Umbilical cord (tissue), 1 donor: ENCODE measurements at regions not wholly inside any gene's neighbourhood (a gene's known extent, or its start where the extent isn't known, plus 50 kb on each side); places are given as distances from the start of the nearest gene placed in this dataset.

Source experiments
- DNase-seq: peaks from one replicate; pipeline ENCODE4 v3.0.0-alpha.2; 2015; ENCODE audit warnings: low spot score

DNA sequence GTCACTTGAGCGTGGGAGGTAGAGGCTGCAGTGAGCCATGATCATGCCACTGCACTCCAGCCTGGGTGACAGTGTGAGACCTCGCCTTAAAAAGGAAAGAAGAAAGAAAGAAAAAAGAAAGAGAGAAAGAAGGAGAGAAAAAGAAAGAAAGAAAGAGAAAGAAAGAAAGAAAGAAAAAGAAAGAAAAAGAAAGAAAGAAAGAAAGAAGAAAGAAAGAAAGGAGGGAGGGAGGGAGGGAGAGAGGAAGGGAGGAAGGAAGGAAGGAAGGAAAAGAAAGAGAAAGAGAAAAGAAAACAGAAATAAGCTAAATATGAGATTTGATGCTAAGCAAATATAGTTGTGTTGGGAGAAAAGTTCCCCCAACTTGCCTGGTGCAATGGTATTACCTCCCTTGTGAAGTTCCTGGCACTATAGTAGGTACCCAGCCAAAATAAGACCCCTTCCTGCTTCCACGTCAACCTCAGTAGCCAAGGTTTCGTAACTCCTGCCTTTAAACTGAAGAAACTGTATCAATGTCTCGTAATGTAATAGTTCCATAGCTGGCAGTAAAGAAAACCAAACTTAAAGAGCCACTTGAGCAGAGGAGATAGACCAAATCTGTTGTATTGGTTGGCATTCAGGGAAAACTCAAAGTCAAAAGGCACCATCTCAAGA is 88.1 kb upstream of the HNRNPU start:
- no peak for DNase-seq

DNA sequence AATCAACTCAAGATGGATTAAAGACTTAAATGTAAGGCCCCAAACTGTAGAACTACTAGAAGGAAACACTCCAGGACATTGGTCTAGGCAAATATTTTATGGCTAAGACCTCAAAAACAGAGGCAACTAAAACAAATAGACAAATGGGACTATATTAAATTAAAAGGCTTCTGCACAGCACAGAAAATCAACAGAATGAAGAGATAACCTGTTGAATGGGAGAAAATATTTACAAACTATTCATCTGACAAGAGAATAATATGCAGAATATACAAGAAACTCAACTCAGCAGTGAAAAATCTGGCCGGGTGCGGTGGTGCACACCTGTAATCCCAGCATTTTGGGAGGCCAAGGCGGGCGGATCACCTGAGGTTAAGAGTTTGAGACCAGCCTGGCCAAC is 84.1 kb upstream of the HNRNPU start:
- DNase-seq = no peak

DNA sequence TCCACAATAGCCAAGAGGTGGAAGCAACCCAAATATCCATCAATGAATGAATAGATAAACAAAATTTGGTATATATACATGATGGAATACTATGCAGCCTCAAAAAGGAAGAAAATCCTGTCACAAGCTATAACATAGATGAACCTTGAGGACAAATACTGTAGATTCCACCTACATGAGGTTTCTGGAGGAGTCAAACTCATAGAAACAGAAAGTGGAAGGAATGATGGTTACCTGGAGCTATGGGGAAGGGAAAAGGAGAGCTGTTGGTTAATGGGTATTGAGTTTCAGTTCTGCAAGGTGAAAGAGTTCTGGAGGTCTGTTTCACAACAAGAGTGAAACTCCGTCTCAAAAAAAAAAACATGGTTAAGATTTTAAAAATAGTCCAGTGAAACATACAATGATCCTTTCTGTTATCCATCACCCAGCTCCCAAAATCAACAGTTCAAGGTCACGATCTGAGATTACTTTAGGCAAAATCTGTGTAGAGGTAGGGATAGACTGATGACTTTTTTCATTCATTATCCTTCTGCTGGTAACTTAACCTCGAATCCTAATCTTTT is 80.8 kb upstream of the HNRNPU start:
- no peak for DNase-seq

DNA sequence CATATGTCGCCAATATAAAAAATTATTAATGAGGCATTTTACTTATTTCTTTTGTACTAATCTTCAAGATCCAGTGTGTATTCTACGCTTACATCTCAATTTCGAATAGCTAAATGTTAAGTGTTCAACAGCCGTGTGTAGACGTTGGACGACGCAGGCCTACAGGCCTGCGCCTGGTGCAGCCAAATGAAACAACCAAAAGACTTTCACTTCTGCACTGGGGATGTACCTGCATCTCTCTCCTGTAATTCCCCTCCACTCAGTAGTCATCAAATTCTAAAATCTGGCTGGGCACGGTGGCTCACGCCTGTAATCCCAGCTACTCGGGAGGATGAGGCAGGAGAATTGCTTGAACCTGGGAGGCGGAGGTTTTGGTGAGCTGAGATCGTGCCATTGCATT is 76.8 kb upstream of the HNRNPU start:
- no peak for DNase-seq

DNA sequence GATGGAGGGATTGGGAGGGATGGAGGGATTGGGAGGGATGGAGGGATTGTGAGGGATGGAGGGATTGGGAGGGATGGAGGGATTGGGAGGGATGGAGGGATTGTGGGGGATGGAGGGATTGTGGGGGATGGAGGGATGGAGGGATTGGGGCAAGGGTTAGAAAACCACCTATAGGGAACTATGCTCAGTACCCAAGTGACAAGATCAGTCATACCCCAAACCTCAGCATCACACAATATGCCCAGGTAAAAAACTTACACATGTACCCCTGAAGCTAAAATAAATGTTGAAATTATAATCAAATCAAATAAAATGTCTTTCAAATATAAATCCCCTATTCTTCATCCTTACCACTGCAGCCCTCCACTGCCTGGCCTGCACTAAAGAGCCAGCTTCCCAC is 72.8 kb upstream of the HNRNPU start:
- no peak for DNase-seq

DNA sequence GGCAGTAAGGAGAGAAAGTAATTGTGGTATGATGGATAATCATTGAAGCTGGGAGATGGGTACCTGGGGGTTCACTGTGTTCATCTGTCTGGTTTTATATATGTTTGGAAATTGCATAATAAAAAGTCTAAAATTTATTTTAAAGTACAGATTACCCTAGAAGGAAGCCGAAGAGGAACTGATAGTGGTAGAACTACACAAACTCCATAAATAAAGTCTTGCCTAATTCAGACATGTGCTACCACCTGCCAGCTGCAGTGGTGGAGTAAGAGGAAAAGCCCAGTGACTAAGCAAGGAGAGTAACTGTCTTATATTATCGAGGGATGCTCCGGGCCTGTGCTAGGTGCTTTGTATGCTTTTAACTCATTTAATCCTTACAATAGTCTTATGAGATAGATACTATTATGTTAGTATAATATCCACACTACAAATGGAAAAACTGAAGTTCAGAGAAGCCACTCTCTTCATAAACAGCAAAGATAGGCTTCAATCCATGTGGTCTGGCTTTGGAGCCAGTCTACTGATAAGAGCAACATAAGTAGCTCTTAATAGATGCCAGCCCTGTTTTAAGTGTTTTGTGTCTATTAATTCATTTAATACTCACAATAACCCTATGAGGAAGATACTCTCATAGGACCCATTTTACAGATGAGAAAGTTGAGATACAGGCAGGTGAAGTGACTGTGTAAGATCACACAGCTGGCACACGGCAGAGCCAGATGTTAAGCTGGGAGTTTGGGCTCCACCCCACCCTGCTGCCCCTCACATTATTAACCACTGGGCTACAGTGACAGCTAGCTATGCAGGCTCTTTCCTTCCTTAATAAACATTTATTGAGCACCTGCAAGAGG is 56.8 kb upstream of the HNRNPU start:
- DNase-seq = peak; percentile 4

DNA sequence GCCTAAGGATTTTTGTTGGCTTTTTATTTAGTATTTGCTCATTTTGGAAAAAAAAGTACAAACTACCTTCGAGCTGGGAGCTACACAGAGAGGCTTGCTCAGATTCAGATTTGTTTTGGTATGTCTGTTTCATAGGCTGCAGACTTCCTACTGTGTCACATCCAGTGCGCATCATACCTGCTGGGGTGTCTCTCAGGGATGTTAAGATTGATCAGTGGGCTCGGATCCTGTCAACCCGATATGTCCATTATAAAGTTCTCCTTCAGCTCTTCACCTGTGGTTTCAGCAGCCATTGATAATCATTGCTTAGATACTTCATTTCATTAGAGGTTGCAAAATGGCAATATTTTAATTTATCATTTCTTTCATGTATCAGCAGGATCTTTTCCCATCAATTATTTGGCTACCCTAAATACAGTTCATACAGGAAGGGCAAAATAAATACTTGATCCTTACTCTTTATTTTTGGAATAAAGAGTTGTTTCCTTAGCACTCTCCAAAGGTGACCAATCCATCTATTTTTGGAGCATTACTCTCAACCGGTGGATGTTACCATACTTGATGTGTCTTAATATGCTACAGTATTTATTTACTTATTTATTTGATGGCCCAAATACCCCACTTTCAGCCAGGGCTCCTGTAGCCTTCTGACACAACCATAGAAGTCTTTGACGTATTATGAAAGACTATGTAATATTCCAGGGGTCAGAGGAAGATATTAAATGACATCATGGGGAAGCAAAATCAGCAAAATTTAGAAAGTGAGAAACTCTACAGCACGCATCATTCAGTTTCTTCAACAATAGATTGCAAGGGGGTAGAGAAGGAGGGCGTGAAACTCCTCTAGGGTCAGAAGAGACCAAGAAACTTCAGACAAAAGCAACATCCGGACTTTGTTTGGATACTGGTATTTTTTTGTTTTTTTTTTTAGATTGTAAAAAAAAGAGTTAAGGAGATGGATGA is 55.3 kb upstream of the HNRNPU start:
- no peak for DNase-seq

DNA sequence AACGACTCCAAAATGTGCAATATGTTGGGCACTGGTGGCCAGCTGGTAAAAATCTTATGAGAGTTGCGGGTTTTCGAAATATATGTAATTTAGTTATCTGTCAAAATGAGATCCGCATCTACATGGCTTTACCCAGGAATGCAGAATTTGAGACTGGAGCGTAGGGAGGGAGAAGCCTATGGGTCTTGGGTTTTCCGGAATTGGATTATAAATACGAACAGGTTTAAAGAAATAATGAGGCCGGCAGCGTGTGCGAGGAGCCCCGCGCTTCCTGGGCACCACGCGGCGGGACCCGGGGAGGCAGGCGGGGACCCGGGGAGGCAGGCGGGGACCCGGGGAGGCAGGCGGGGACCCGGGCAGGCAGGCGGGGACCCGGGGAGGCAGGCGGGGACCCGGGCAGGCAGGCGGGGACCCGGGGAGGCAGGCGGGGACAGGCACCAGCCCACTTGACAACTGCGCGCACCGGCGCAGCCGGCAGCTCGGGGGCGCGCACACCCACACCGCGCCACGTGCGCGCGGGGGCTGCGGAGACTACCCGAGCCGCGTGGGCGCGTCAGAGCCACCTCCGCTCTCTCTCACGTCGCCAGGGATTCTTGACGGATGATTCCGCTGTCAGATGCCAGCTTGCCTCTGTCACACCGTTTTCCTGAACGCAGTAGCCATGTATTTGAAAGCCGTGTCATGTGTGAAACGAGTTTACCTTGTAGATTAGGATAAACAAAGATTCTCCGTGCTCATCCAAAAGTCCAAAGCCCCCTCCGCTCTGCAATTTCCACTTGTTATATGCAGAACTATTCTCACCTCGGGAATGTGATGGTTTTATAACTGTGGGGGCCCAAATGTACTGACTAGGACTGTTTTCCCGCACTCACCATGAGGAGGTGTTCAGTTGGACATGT is 54.3 kb upstream of the HNRNPU start:
- peak; percentile 8 for DNase-seq

DNA sequence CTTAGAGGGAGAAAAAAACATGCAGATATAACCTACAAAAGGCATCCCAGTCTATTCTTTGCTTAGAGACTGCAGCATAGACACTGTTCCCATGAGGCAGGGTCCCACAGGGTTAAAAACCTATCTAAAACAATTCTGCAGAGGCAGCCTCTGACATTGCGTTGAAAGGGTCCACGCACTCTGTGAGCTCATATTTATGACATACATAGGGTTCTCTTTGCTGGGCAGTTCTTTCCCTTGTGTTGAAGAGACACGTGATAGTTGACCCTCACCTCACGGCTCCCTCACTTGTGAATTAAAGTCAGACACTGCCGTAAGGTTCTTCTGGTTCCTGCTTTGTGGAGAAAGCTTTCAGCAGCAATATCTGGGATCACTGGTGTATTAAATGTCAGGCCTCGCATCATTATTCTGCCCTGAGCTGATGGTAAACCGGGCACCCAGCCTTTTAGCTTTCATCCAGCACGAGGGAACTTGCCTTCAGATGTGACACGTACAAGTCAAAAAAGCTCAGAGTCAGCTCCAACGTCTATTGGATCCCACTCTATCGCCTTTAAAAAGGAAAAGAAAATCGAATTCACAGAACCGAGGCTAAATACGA is 52.8 kb upstream of the HNRNPU start:
- DNase-seq = no peak

DNA sequence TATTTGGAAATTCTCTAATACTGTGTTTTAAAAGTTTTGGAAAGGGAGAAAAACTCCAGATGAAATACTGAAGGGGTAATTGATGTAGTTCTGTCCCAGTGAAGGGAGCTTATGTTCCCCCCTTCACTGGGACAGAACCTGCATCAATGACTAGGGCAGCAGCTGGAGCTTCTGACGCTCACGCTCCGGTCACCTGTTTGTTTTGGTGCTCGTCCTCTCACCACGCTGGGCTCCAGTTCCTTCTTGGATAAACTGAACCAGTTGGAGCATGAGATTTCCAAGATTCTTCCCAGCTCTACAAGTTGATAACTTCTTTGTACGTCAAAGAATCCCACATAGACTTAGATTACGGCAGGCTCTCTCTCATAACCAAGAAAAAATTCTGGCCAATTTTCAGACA is 51.4 kb upstream of the HNRNPU start:
- DNase-seq = no peak

DNA sequence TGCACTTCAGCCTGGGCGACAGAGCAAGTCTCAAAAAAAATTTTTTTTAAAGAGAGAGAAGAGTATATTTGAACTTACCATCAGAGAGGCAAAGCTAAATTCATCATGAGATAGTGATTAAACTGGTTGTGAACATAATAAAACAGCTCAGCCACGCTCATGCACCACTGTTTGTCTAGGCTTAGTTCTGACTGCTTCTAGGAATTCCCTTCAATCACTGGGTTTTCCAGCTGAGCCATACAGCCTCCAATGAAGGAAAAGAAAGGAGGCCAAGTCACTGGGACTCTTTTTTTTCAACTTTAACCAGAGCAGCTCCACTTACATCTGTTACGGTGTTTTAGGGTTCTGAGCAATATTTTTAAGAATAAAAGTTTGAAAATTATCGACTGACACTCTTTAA is 50.4 kb upstream of the HNRNPU start:
- DNase-seq = no peak
